ENCODE measurements at regions not wholly inside any gene's neighbourhood (a gene's known extent, or its start where the extent isn't known, plus 50 kb on each side); places are given as distances from the start of the nearest gene placed in this dataset.

- H3K4me3 Mint-ChIP-seq, result no peak overlapping the region
- H3K9me3 ChIP-seq (ENCODE audit: control insufficient read depth, low read depth, low read length), result no peaks in the 10 kb centered on the region
- H3K9ac ChIP-seq (ENCODE audit: extremely low read depth, insufficient read length, low read length), result no peak overlapping the region
- no peaks in the 10 kb centered on the region for H3K79me1 ChIP-seq (ENCODE audit: insufficient read depth, low read depth, low read length, poor library complexity, severe bottlenecking)
- H3K23ac ChIP-seq (ENCODE audit: insufficient read length, low read depth, low read length), result no peak overlapping the region
- no peak overlapping the region for H3K4me2 ChIP-seq (ENCODE audit: insufficient read depth, insufficient read length, low read length)
- H2BK12ac ChIP-seq (ENCODE audit: insufficient read length, low read depth, low read length), result no peak overlapping the region
- no peak overlapping the region for H4K8ac ChIP-seq (replicated peaks; ENCODE audit: insufficient read length, low read depth, low read length)
- H4K91ac ChIP-seq (ENCODE audit: insufficient read length, low read depth, low read length), result no peak overlapping the region
- no peaks in the 10 kb centered on the region for H3K27me3 Mint-ChIP-seq (ENCODE audit: low read depth)
- H3K56ac ChIP-seq (ENCODE audit: insufficient read length, low read depth, low read length), result no peak overlapping the region
- H3T11ph ChIP-seq (ENCODE audit: low read length), result no peak overlapping the region
- H4K20me1 ChIP-seq (ENCODE audit: control insufficient read depth, insufficient read depth, insufficient read length), result no peaks in the 10 kb centered on the region
- H4K5ac ChIP-seq (ENCODE audit: insufficient read length, low read depth, low read length), result no peak overlapping the region
- no peak overlapping the region for H3K14ac ChIP-seq (ENCODE audit: insufficient read depth, low read length)
- no peak overlapping the region for H2BK5ac ChIP-seq (ENCODE audit: insufficient read length, low read length)
- H2AFZ ChIP-seq (ENCODE audit: low read length), result no peak overlapping the region
- no peak overlapping the region for H3K4ac ChIP-seq (ENCODE audit: low read depth, low read length)
- DNase-seq, result no peak
- H3K4me1 Mint-ChIP-seq, result no peaks in the 10 kb centered on the region
- H3K23me2 ChIP-seq (ENCODE audit: insufficient read length, low read depth, low read length, poor library complexity, severe bottlenecking), result no peaks in the 10 kb centered on the region
- no peaks in the 10 kb centered on the region for H3K4me1 ChIP-seq (ENCODE audit: insufficient read depth, low read length)
- no peak overlapping the region for H2BK120ac ChIP-seq (ENCODE audit: low read depth, low read length, poor library complexity, severe bottlenecking)
- no peak overlapping the region for H3K18ac ChIP-seq (ENCODE audit: insufficient read length, low read depth, low read length)
- H3K27ac Mint-ChIP-seq, result no peak overlapping the region; a peak in 1 of 7 replicates
- no peak overlapping the region for H2BK20ac ChIP-seq (ENCODE audit: low read depth, low read length, poor library complexity, severe bottlenecking)
- H3K36me3 Mint-ChIP-seq (ENCODE audit: insufficient read depth in 1 of 3, low read depth in 3 of 3), result no peaks in the 10 kb centered on the region
- H2BK15ac ChIP-seq (ENCODE audit: low read depth, low read length), result no peak overlapping the region
- H3K27me3 ChIP-seq (ENCODE audit: insufficient read depth, low read length), result no peaks in the 10 kb centered on the region
- H3K27ac ChIP-seq (ENCODE audit: insufficient read length, low read depth, low read length), result no peak overlapping the region
- WGBS (ENCODE audit: extremely low coverage, insufficient read length, low lambda C conversion rate), result no CpG with 5 or more reads among the region's 6 CpGs
- no peaks in the 10 kb centered on the region; a peak in 1 of 5 replicates for H3K9me3 Mint-ChIP-seq
- TF ChIP-seq CTCF (conservative IDR thresholded peaks at IDR 0.05), result no peak
- no peak overlapping the region for H2AK5ac ChIP-seq (ENCODE audit: insufficient read length, low read length)
- no peaks in the 10 kb centered on the region for H3K79me2 ChIP-seq (ENCODE audit: insufficient read depth, low read length)
These were observed 147.2 kb downstream of the SPCS3 start for GRCh38 chr4:176467001-176467400.
